HUDEP-2 (cell line): ENCODE measurements at regions not wholly inside any gene's neighbourhood (a gene's known extent, or its start where the extent isn't known, plus 50 kb on each side); places are given as distances from the start of the nearest gene placed in this dataset.
"Not testable (repeated sequence)": the region's sequence is repeated elsewhere in the genome, so short reads cannot be mapped to it uniquely, and the experiment has no call there.

Experiments used
- DNase-seq, 76 experiments: peaks; one replicate each; lab custom pipeline; 2025; ENCODE audit not compliant: unreplicated experiment in 76 of 76; lab: John Stamatoyannopoulos, UW

- DNase-seq = no peak
These were observed 1334.4 kb upstream of the ALCAM start for GRCh38 chr3:104032283-104032682.

GRCh38 chr3:104040896-104041295, 1325.8 kb upstream of the ALCAM start:
- no peak for DNase-seq

- not testable (repeated sequence) for DNase-seq
These were observed 1323.6 kb upstream of the ALCAM start for GRCh38 chr3:104043001-104043543.

DNA sequence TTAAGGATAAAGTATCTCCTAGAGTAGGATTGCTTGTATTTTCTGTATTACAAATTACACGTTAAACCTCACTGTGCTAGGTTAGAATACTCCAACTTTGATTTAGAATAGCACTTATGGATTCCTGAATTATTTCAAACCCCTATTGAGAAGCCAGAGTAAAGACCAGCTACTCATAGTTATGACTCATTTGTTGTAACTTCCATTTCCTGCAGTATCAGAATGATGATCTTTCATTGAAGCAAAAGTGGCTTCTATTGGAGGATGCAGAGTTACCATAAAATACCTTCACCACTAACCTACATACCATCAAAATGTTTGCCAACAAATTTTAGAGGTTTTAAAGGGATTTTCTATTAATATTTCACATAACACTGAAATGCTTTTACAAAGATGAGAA, 1322.7 kb upstream of the ALCAM start:
- no peak for DNase-seq

GRCh38 chr3:104066658-104067057, 1300.1 kb upstream of the ALCAM start:
- no peak for DNase-seq

GRCh38 chr3:104069114-104069513, 1297.6 kb upstream of the ALCAM start:
- no peak for DNase-seq

GRCh38 chr3:104070906-104071305, 1295.8 kb upstream of the ALCAM start:
- DNase-seq = no peak

- DNase-seq = no peak
These were observed 1286.6 kb upstream of the ALCAM start for GRCh38 chr3:104080088-104080626.

DNA sequence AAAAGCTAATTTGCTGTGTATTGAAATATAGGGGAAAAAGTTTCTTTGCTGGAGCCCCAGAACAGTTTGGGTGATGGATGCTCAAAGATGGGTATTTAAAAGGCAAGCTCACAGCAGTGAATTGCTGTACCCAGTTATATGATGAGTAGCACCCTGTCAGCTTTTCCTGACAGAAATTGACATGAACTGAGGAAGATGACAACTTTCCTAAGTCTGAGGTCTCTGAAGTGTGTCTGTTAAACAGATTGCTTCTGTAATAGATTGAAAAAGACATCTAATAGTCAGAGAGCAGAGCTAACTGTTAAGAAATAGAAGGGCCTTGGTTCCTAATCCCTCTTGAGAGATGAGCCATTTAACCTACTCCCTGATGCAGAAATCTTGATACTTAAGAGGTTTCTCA, 1278.0 kb upstream of the ALCAM start:
- no peak for DNase-seq

GRCh38 chr3:104089987-104090386, 1276.7 kb upstream of the ALCAM start:
- peak in 2 of 76 experiments; percentile 1 to 13 for DNase-seq

GRCh38 chr3:104101736-104102135, 1265.0 kb upstream of the ALCAM start:
- DNase-seq = no peak

DNA sequence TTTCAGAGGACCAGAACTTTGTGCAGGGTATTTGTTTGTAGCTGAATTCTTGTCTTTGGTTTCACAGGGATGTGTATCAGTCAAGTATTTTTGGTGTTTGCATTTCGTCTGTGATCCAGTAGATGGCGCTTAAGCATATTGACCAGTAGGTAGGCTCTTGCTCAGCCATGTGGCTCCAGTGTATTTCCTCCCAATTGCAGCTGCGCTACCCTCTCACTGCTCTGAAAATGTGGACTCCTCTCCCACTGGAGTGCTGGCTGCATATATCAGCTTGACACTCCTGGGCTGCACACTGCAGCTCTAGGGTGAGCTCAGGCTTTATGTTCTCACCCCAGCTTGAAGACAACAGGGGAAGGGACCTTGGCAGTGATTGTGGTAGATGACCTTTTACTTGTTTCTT, 1264.3 kb upstream of the ALCAM start:
- peak in 8 of 76 experiments; percentile 2 to 46 (median 20) for DNase-seq

- no peak for DNase-seq
These were observed 1260.4 kb upstream of the ALCAM start for GRCh38 chr3:104106276-104106675.

DNA sequence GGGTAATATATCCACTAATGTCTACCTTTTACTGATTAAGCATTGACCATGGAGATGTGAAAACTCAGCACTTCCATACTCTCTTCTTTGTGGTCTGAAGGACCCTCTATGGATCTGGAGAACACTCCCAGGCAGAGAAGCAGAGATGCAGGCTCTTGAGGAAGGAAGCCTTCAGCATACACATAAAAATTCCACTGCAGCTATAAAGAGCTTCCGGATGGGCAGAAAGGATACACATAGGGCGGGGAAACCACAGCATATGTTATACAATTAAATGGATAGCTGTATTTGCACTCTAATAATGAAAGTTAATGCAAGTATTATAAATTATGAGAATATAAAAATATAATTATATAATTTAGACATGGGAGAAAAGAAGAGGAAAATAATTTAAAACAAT, 1258.2 kb upstream of the ALCAM start:
- no peak for DNase-seq

GRCh38 chr3:104126463-104126862, 1240.2 kb upstream of the ALCAM start:
- no peak for DNase-seq

- no peak for DNase-seq
These were observed 1239.7 kb upstream of the ALCAM start for GRCh38 chr3:104126864-104127553.

DNA sequence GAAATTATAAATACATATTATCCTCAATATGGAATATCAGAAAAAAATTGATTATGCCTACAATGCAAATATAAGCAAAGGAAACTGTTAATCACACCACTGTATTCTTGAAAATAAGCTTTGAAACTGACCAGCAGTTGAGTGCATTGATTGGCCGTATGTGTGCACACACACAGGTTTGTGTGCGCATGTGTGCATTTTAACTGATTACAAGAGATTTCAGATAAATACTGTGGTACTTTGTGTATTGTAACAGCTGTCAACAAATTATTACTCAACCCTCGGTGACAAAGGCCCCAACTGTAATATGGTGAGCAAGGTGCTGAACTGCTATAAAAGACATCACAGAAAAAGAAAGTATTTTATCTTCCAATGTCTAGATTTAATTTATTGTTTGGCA, 1238.9 kb upstream of the ALCAM start:
- DNase-seq = no peak

- no peak for DNase-seq
These were observed 1233.9 kb upstream of the ALCAM start for GRCh38 chr3:104132566-104133403.

DNA sequence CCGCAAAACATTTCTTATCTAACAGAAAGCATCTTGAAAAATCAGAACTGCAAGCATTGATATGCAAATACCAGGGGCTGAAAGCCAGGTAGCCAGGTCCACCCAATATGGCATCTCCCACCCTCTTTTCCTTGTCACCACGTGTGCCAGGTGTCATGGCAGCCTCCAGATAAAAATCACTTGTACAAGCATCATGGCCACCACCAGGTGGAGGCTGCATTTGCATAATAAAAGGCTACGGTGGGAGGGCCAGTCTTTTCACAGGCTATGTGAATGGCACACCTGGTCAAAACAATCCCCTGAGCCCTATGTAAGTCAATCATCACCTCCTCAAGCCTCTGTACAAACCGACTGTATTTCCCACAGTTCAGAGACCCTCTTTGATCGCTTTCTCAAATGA, 1233.1 kb upstream of the ALCAM start:
- no peak for DNase-seq

GRCh38 chr3:104137116-104137515, 1229.6 kb upstream of the ALCAM start:
- no peak for DNase-seq

DNA sequence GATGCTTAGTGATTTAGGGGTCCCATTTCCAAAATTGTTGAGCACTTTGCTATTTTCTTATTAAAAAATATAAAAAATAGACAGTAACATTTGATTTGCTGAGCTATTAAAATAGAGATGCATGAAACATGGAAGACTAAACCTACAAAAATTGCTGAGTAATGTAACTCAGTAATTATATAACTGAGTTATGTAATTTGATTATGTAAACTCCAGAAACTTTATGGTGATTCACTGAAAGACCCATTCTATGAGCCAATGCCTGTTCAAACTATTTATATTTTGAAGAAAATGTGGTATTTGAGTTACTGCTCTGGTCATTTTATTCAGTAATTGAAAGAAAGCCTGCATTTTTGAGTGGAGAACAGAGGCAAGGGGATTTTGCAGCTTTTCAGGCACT, 1221.5 kb upstream of the ALCAM start:
- DNase-seq = no peak

DNA sequence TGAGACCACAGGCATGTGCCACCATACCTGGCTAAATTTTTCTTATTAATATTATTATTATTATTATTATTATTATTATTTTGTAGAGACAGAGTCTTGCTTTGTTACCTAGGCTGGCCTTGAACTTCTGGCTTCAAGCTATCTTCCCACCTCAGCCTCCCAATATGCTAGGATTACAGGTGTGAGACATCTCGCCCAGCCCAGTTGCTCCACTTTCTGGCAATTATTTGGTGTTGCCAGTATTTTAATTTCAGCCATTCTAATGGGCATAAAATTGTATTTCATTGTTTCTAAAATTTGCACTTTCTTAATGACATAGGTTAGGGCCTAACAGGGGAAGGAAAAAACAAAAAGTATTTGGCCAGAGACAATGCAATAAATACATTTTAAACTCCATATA, 1217.6 kb upstream of the ALCAM start:
- no peak for DNase-seq
